H9 (cell line): ENCODE measurements at regions not wholly inside any gene's neighbourhood (a gene's known extent, or its start where the extent isn't known, plus 50 kb on each side); places are given as distances from the start of the nearest gene placed in this dataset.

Source experiments
- DNase-seq: peaks from one replicate; pipeline ENCODE4 v3.0.0-alpha.2; 2017
- H2AFZ ChIP-seq: one replicate; pipeline ENCODE4 v1.6.1; 2013; ENCODE audit warnings: mild to moderate bottlenecking, low read length, control low read depth, moderate library complexity
- H2AK5ac ChIP-seq: 2 replicates; pipeline ENCODE4 v1.6.1; 2013; ENCODE audit warnings: low read length, control low read depth, mixed read lengths; ENCODE audit not compliant: insufficient read length
- H2BK120ac ChIP-seq: one replicate; pipeline ENCODE4 v1.6.1; 2013; ENCODE audit warnings: low read depth, mild to moderate bottlenecking, low read length, control low read depth, inconsistent platforms; ENCODE audit not compliant: poor library complexity, severe bottlenecking
- H2BK12ac ChIP-seq: 2 replicates; pipeline ENCODE4 v1.6.1; 2013; ENCODE audit warnings: low read length, control low read depth, mixed read lengths, low read depth; ENCODE audit not compliant: insufficient read length
- H2BK15ac ChIP-seq: 2 replicates; pipeline ENCODE4 v1.6.1; 2013; ENCODE audit warnings: low read depth, low read length, control low read depth
- H2BK20ac ChIP-seq: one replicate; pipeline ENCODE4 v1.6.1; 2013; ENCODE audit warnings: low read depth, mild to moderate bottlenecking, low read length, control low read depth, inconsistent platforms; ENCODE audit not compliant: poor library complexity, severe bottlenecking
- H2BK5ac ChIP-seq: 2 replicates; pipeline ENCODE4 v1.6.1; 2013; ENCODE audit warnings: low read length, control low read depth, mixed read lengths; ENCODE audit not compliant: insufficient read length
- H3K14ac ChIP-seq: 2 replicates; pipeline ENCODE4 v1.6.1; 2013; ENCODE audit warnings: low read length, control low read depth; ENCODE audit not compliant: insufficient read depth
- H3K18ac ChIP-seq: 2 replicates; pipeline ENCODE4 v1.6.1; 2013; ENCODE audit warnings: low read depth, mild to moderate bottlenecking, mixed read lengths, low read length, control low read depth; ENCODE audit not compliant: insufficient read length
- H3K23ac ChIP-seq: 2 replicates; pipeline ENCODE4 v1.6.1; 2013; ENCODE audit warnings: low read length, control low read depth, mixed read lengths, low read depth; ENCODE audit not compliant: insufficient read length
- H3K23me2 ChIP-seq: 2 replicates; pipeline ENCODE4 v1.6.1; 2013; ENCODE audit warnings: low read depth, mild to moderate bottlenecking, mixed read lengths, low read length, control low read depth; ENCODE audit not compliant: insufficient read length, poor library complexity, severe bottlenecking
- H3K27ac ChIP-seq: 2 replicates; pipeline ENCODE4 v1.5.1; 2013; ENCODE audit warnings: low read length, control low read depth, mixed read lengths, low read depth; ENCODE audit not compliant: insufficient read length
- H3K27me3 ChIP-seq: 2 replicates; pipeline ENCODE4 v1.6.1; 2013; ENCODE audit warnings: low read length, control low read depth, inconsistent platforms; ENCODE audit not compliant: insufficient read depth
- H3K4ac ChIP-seq: 2 replicates; pipeline ENCODE4 v1.6.1; 2013; ENCODE audit warnings: low read depth, mild to moderate bottlenecking, control low read depth, inconsistent platforms, low read length, moderate library complexity
- H3K4me1 ChIP-seq: 2 replicates; pipeline ENCODE4 v1.6.1; 2013; ENCODE audit warnings: low read length, control low read depth, inconsistent platforms; ENCODE audit not compliant: insufficient read depth
- H3K4me2 ChIP-seq: 2 replicates; pipeline ENCODE4 v1.6.1; 2013; ENCODE audit warnings: low read length, control low read depth, mixed read lengths; ENCODE audit not compliant: insufficient read length, insufficient read depth
- H3K56ac ChIP-seq: 2 replicates; pipeline ENCODE4 v1.6.1; 2013; ENCODE audit warnings: low read depth, mild to moderate bottlenecking, mixed read lengths, low read length, control low read depth; ENCODE audit not compliant: insufficient read length
- H3K79me1 ChIP-seq: 2 replicates; pipeline ENCODE4 v1.6.1; 2013; ENCODE audit warnings: low read depth, mild to moderate bottlenecking, moderate library complexity, low read length, control low read depth, inconsistent platforms; ENCODE audit not compliant: insufficient read depth, poor library complexity, severe bottlenecking
- H3K79me2 ChIP-seq: 2 replicates; pipeline ENCODE4 v1.6.1; 2013; ENCODE audit warnings: low read length, control low read depth, inconsistent platforms; ENCODE audit not compliant: insufficient read depth
- H3K9ac ChIP-seq: 2 replicates; pipeline ENCODE4 v1.6.1; 2013; ENCODE audit warnings: low read length, control low read depth, mixed read lengths; ENCODE audit not compliant: insufficient read length; ENCODE audit errors: extremely low read depth
- H3K9me3 ChIP-seq: one replicate; pipeline ENCODE4 v1.6.1; 2013; ENCODE audit warnings: low read depth, low read length, inconsistent platforms; ENCODE audit not compliant: control insufficient read depth
- H3T11ph ChIP-seq: one replicate; pipeline ENCODE4 v1.6.1; 2013; ENCODE audit warnings: mild to moderate bottlenecking, low read length, control low read depth, inconsistent platforms
- H4K20me1 ChIP-seq: one replicate; pipeline ENCODE4 v1.6.1; 2013; ENCODE audit not compliant: control insufficient read depth, insufficient read length, insufficient read depth
- H4K5ac ChIP-seq: 2 replicates; pipeline ENCODE4 v1.6.1; 2013; ENCODE audit warnings: low read depth, mild to moderate bottlenecking, mixed read lengths, low read length, control low read depth; ENCODE audit not compliant: insufficient read length
- H4K8ac ChIP-seq: replicated peaks from 2 replicates; pipeline ENCODE4 v1.6.1; 2013; ENCODE audit warnings: low read length, control low read depth, mixed read lengths, low read depth; ENCODE audit not compliant: insufficient read length
- H4K91ac ChIP-seq: 2 replicates; pipeline ENCODE4 v1.6.1; 2013; ENCODE audit warnings: low read depth, mild to moderate bottlenecking, moderate library complexity, mixed read lengths, low read length, control low read depth; ENCODE audit not compliant: insufficient read length
- H3K27ac Mint-ChIP-seq, 3 experiments: 2 replicates in 2 of 3; 3 replicates in 1 of 3; pipeline ENCODE4 v1.8.0; 2020 to 2021; ENCODE audit warnings: mixed read lengths in 3 of 3, mild to moderate bottlenecking in 1 of 3, moderate library complexity in 1 of 3
- H3K27me3 Mint-ChIP-seq: 2 replicates; pipeline ENCODE4 v1.8.0; 2021; ENCODE audit warnings: low read depth, mild to moderate bottlenecking, moderate library complexity, mixed read lengths
- H3K36me3 Mint-ChIP-seq, 3 experiments: 2 replicates in 2 of 3; 3 replicates in 1 of 3; pipeline ENCODE4 v1.8.0; 2020 to 2021; ENCODE audit warnings: low read depth in 3 of 3, mixed read lengths in 3 of 3; ENCODE audit not compliant: insufficient read depth in 1 of 3
- H3K4me1 Mint-ChIP-seq, 2 experiments: 2 replicates each; pipeline ENCODE4 v1.8.0; 2020; ENCODE audit warnings: mixed read lengths in 2 of 2
- H3K4me3 Mint-ChIP-seq, 2 experiments: 2 replicates in 1 of 2; 3 replicates in 1 of 2; pipeline ENCODE4 v1.8.0; 2020 to 2021; ENCODE audit warnings: mild to moderate bottlenecking in 2 of 2, mixed read lengths in 2 of 2, moderate library complexity in 1 of 2
- H3K9me3 Mint-ChIP-seq, 2 experiments: 2 replicates in 1 of 2; 3 replicates in 1 of 2; pipeline ENCODE4 v1.8.0; 2020; ENCODE audit warnings: mild to moderate bottlenecking in 2 of 2, mixed read lengths in 2 of 2, moderate library complexity in 1 of 2
- CTCF ChIP-seq: fragments of 200-600 bp; sonication (generic); conservative IDR thresholded peaks from 3 replicates; pipeline ENCODE4 v1.8.0; 2021; ENCODE audit warnings: antibody characterized with exemption, mild to moderate bottlenecking
- WGBS: extraction: QIAGEN DNeasy Blood & Tissue Kit; methylation state at CpG from one replicate; pipeline ENCODE4 v1.1.7; 2013; ENCODE audit warnings: missing lambda C conversion rate, low lambda C conversion rate, mixed read lengths; ENCODE audit not compliant: insufficient read length; ENCODE audit errors: extremely low coverage; 5-methylcytosine and 5-hydroxymethylcytosine counted together

GRCh38 chr5:166342402-166342801 is 1949.0 kb upstream of the WWC1 start:
- 0 out of 7 replicates have a peak overlapping the region, but pooled peaks of 1 of the 3 experiments have one; percentile 24 for H3K27ac Mint-ChIP-seq
- H3K4me1 Mint-ChIP-seq, result peaks cover 19 to 23% of the 10 kb centered on the region in 2 experiments

More at GRCh38 chr5:166342402-166342801, 1949.0 kb upstream of the WWC1 start:
- H3T11ph ChIP-seq, result no peak overlapping the region
- no peak overlapping the region for H3K4me2 ChIP-seq
- no peak overlapping the region for H2BK120ac ChIP-seq
- WGBS, result no CpG with 5 or more reads among the region's 3 CpGs
- no peaks in the 10 kb centered on the region for H4K20me1 ChIP-seq
- H3K4ac ChIP-seq, result no peak overlapping the region
- TF ChIP-seq CTCF, result no peak
- no peaks in the 10 kb centered on the region for H3K27me3 ChIP-seq
- no peak overlapping the region for H4K91ac ChIP-seq
- H2BK5ac ChIP-seq, result no peak overlapping the region
- peak overlapping the region; percentile 25 for H2BK12ac ChIP-seq
- H2BK20ac ChIP-seq, result no peak overlapping the region
- H3K4me1 ChIP-seq, result peaks cover 9% of the 10 kb centered on the region
- H4K5ac ChIP-seq, result no peak overlapping the region
- no peak overlapping the region for H3K27ac ChIP-seq
- no peaks in the 10 kb centered on the region for H3K9me3 ChIP-seq
- no peak overlapping the region for H3K9ac ChIP-seq
- no peak overlapping the region for H2AK5ac ChIP-seq
- DNase-seq, result no peak
- Mint-ChIP-seq H3K9me3 (no peaks in the 10 kb centered on the region; a peak in 1 of 5 replicates), H3K36me3 (no peaks in the 10 kb centered on the region), H3K27me3 (no peaks in the 10 kb centered on the region), H3K4me3 (no peak overlapping the region)
- no peaks in the 10 kb centered on the region for H3K23me2 ChIP-seq
- H3K18ac ChIP-seq, result no peak overlapping the region
- H3K79me2 ChIP-seq, result no peaks in the 10 kb centered on the region
- no peak overlapping the region for H4K8ac ChIP-seq
- H3K56ac ChIP-seq, result no peak overlapping the region
- H2AFZ ChIP-seq, result no peak overlapping the region
- no peak overlapping the region for H2BK15ac ChIP-seq
- no peak overlapping the region for H3K23ac ChIP-seq
- H3K14ac ChIP-seq, result no peak overlapping the region
- no peaks in the 10 kb centered on the region for H3K79me1 ChIP-seq
